NOMO-1 treated with DMSO at 0.1 percent for 48 hours (cell line): ENCODE measurements at regions not wholly inside any gene's neighbourhood (a gene's known extent, or its start where the extent isn't known, plus 50 kb on each side); places are given as distances from the start of the nearest gene placed in this dataset.

ENCODE experiments used
- DNase-seq: peaks from one replicate; lab custom pipeline; 2025; ENCODE audit not compliant: unreplicated experiment; lab: John Stamatoyannopoulos, UW

DNA sequence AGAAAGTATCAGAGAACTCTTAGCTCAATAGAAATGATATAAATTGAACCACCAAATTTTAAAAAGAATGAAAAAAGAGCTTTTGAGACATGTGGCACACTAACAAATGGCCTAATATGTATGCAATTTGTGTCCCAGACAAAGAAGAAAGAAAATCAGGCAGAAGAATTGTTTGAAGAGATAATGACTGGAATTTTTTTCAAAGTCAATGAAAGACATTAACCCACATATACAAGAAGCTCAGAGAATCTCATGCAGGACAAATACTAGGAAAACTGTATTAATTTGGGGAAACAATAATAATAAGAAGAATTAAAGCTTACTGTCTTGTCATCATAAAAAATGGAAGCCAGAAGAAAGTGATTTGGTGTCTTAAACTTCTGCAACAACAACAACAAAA lies 304.1 kb upstream of the RND3 start:
- DNase-seq: no peak

DNA sequence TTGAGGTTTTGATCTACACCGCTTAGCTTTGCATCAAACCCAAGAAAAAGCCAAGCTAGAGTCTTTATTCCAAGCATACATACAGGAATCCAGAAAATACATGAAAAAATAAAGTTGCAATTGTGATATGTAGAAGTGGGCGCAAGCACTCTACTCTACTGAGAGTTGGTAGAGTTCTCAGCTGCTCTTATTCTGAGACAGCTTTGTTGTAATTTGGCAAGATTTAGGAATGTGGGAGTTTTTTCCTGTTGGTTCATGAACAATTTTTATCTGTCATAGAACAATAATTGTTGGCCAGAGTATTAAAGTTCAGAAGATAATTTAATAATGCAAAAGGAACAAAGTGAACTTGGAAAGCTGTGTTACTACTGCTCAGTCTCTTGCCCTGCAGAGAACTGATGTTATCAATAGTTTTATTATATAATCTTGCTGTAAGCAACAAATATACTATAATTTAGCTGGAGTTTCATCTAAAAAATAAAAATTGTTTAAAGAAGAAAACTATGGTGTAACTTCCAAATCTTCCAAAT lies 302.0 kb upstream of the RND3 start:
- no peak for DNase-seq

DNA sequence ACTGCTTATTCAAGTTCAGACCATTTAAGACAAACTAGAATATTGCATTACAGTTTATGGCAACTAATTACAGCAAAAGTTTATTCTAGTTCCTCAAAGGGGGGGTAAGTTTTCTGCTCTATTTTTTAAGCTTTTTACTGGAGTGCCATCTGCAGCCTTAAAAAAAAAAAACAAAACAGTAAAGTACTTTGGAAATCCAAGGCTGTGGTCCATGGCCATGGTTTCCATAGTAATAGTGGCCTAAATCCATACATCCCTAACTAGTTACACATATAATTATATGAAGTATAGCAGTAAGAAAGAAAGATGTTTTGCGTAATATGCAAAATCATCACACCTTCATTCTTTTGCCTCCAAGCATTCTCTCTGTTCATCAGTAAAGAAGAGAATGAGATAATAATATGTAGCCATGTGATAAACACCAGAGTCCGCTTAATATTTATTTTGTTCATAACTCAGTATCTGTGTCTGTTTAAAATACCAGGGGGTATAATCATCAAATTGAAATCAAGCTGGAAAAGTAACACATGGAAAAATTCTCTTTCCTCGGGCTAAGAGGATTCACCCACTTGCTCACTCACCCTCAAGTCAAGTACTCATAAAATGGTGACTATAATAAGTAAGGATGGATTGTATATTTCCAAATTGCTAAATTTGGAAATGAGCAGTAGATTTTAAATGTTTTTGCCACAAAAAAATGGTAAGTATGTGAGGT lies 301.1 kb upstream of the RND3 start:
- DNase-seq: no peak

- no peak for DNase-seq
These were observed 300.1 kb upstream of the RND3 start for GRCh38 chr2:150787353-150788093.

DNA sequence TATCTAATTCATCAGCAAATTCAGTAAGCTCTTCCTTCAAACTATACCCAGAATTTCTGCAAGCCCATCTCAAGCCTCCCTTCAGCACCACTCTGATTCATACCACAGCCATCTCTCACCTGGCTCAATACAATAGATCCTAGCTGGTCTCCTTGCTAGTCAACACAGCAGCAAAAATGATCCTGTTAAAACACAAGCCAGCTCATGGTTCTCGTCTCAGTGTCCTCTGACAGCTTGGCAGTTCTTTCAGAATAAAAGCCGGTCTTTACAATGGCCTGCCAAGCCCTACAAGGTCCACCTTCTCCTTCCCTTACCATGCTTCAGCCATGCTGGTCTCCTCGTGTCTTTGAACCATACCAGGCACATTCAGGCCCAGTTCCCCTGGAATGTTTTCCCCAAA lies 296.9 kb upstream of the RND3 start:
- DNase-seq: no peak

- DNase-seq: no peak
These were observed 296.4 kb upstream of the RND3 start for GRCh38 chr2:150783896-150784295.

- DNase-seq: no peak
These were observed 295.5 kb upstream of the RND3 start for GRCh38 chr2:150783015-150783414.

GRCh38 chr2:150782613-150783012 lies 295.1 kb upstream of the RND3 start:
- no peak for DNase-seq

GRCh38 chr2:150781142-150781541 lies 293.7 kb upstream of the RND3 start:
- DNase-seq: no peak

GRCh38 chr2:150778828-150779227 lies 291.4 kb upstream of the RND3 start:
- DNase-seq: no peak

DNA sequence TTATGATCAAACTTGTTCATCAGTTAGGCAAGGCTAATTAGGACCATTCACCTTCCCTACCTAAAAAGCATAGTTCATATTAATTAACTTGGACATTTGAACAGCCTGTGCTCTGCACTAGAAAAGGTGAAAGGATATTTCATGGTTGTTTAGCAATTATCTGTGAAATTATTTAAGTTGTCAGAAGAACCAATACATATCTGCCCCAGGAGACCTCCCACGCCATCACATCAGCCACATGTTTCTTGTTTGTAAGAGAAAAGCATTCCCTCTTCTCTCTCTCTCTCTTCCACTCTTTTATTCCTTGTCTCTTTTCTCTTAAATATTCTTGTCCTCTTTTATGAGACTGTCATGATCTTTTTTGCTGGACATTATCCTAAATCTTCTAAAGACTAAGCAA lies 282.0 kb upstream of the RND3 start:
- DNase-seq: no peak

- no peak for DNase-seq
These were observed 280.7 kb upstream of the RND3 start for GRCh38 chr2:150767991-150768746.

GRCh38 chr2:150762571-150762970 lies 275.1 kb upstream of the RND3 start:
- DNase-seq: no peak

GRCh38 chr2:150759531-150759930 lies 272.1 kb upstream of the RND3 start:
- DNase-seq: no peak

DNA sequence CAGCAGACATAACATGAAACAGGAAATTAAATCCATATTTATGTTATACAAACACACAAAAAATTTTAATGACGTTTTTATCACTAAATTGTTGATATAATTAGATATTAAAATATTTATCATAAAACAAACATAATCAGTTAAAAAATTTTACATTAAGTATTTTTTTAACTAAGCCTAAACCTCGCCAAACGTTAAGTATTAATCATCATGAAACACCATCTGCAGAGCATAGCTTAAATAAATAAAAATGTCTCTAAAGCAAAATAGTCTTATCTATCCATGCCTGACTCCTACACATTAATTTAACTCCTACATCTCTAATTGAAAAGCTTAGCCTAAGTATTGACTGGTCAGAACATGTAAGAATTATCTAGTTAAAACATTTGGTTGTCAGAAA lies 271.6 kb upstream of the RND3 start:
- no peak for DNase-seq

DNA sequence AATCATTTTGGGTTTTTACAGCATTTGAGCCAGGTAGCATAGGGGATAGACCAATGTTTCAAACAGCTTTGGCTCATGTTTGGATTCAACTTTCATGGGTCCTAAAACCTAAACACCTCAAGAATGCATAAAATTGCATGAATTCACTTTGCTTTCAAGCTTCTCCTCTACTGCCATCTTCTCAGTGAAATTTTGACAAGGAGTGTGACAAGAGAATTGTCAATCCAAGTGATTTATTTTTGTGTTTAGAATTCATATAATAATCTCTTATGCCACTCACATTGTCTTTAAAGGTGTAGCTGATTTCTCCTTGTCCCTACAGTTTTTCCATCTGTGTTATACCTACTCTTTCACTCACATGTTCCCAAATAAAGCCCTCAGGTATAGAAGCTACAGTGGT lies 264.8 kb upstream of the RND3 start:
- no peak for DNase-seq

- DNase-seq: no peak
These were observed 263.3 kb upstream of the RND3 start for GRCh38 chr2:150750720-150751119.

DNA sequence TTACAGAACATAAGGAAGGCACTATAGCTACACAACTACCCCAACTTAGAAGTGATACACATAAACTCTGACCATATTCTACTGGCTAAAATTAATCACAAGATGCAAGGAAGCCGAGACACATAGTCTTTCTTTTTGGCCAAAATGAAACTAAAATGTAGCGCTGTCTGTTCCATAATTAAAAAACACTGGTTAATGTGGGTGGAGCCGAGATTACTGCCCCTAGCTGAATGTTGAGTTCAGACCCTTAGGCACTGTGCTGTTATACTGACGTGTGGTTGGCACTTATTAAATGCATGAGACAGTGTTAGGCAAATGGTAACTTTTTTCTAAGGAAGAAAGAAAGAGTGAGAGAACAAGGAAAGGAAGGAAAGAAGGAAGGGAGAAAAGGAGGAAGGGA lies 254.6 kb upstream of the RND3 start:
- no peak for DNase-seq

DNA sequence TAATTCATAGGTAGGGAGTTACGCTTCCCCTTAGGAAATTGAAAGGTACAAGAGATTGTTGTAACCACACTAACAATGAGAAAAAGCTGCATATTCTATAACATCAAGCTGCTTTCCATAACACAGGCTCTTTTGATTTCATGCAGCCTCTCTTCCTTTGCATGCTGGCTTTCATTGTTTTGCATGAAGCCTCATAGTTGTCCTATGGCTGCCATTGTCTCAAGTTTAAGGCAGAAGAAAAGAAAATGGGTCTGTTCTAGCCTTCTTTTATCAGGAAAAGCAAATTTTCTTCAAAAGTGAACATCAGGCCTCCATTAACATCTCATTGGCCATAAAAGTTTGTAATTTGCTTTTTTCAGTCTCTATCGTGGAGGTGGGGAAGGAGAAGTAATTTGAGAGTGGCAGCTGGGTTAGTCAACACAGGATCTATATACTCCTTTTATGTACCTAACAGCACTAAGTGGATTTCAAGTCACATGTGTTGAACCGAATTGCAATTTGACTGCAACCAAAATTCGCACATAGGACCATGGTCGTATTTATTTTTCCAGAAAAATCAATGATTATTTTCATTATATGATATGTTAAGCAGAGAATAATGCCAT lies 248.5 kb upstream of the RND3 start:
- no peak for DNase-seq

DNA sequence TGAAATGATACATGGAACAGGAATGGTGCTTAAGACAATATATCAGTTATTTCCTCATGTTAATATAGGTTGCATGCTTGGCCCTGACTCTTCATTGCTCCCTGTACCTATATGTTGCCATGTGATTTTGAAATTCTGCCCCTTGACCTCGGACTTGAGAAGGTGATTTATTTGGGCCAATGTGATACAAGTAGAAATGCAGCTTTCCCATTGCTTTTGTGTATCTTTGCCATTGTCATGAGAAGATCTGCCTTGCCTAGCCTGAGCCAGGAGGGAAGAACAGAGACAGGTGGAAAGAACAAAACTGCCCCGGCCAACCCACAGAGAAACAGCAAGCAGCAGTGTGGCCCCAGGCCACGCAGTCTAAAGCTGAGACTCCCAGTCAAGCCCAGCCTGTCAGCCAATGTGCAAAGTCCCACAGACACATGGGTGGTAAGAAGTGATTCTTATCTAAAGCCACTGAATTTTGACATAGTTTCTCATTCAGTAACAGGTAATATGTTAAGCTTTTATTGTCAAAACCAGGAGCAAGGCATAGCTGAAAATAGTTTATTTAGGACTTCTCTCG lies 245.7 kb upstream of the RND3 start:
- no peak for DNase-seq

DNA sequence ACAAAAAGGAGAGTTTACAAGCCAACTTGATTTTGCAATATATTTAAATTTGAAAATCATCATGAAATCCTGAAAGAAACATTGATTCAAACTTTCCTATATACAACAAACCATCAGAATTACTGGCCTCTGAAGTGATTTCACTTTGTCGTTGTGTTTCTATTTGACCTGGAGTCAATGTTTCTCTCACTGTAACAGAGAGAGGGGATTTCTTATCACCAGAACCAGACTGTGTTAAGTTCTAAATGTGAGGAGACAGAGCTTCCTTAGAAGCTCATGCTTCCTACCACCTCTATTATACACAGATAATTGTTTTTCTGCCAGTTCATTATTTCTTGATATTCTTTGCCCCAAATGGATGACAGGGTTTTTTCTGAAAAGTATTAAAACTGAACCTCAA lies 245.0 kb upstream of the RND3 start:
- DNase-seq: no peak
